GM12892 (cell line): ENCODE measurements at regions not wholly inside any gene's neighbourhood (a gene's known extent, or its start where the extent isn't known, plus 50 kb on each side); places are given as distances from the start of the nearest gene placed in this dataset.

Experiments used
- POLR2A ChIP-seq: IDR thresholded peaks from 2 replicates; pipeline ENCODE4 v1.6.1; 2011; ENCODE audit warnings: low read depth, low read length, control low read depth
- POLR2AphosphoS5 ChIP-seq: IDR thresholded peaks from 2 replicates; pipeline ENCODE4 v1.6.1; 2011; ENCODE audit warnings: low read depth, low read length, control low read depth
- TAF1 ChIP-seq: IDR thresholded peaks from 2 replicates; pipeline ENCODE4 v1.6.1; 2011; ENCODE audit warnings: low read depth, mild to moderate bottlenecking, control low read depth, low read length, borderline replicate concordance

GRCh38 chr20:6466075-6466810 is 301.2 kb upstream of the BMP2 start:
- TF ChIP-seq POLR2AphosphoS5 (no peak), POLR2A (no peak), TAF1 (no peak)
